ENCODE measurements at regions not wholly inside any gene's neighbourhood (a gene's known extent, or its start where the extent isn't known, plus 50 kb on each side); places are given as distances from the start of the nearest gene placed in this dataset.

GRCh38 chr13:50188696-50189095 is 173.5 kb downstream of the KCNRG start:
- TF ChIP-seq POLR2A (IDR thresholded peaks at IDR 0.05) (no peak), CTCF (IDR thresholded peaks at IDR 0.05) (no peak)
